ENCODE measurements at regions not wholly inside any gene's neighbourhood (a gene's known extent, or its start where the extent isn't known, plus 50 kb on each side); places are given as distances from the start of the nearest gene placed in this dataset.
"Not testable (repeated sequence)": the region's sequence is repeated elsewhere in the genome, so short reads cannot be mapped to it uniquely, and the experiment has no call there.

DNA sequence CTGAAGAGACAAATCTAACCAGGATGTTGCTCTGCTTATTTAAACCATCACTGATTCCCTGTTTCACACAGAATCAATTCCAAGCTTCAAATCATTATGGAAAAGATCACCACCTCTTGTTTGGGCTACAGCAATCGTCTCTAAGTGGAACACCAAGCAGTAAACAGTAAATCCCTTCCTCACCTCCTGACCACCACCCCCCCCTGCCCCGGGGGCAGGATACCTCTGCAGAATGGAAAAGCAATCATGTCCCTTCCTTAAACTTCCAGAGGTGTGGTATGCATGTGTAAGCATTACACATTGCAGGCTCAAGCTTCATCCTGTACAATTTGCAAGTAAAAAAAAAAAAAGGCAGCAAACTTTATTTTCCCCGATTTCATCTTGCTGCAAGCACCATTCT lies 373.8 kb downstream of the NPIPA8 start:
- DNase-seq (ENCODE audit: low spot score): no peak
- peaks cover 3% of the 10 kb centered on the region for H3K36me3 Mint-ChIP-seq (ENCODE audit: low read depth)
- no peaks in the 10 kb centered on the region for H3K27me3 Mint-ChIP-seq (ENCODE audit: low read depth)
- H3K27ac Mint-ChIP-seq (ENCODE audit: unreplicated experiment): no peak overlapping the region
- H3K4me3 Mint-ChIP-seq (ENCODE audit: unreplicated experiment): no peak overlapping the region
- peaks cover 2% of the 10 kb centered on the region for H3K4me1 Mint-ChIP-seq (ENCODE audit: low read depth)
- H3K9me3 Mint-ChIP-seq (ENCODE audit: low read depth): peaks cover 41% of the 10 kb centered on the region
- TF ChIP-seq, protein P1, sequence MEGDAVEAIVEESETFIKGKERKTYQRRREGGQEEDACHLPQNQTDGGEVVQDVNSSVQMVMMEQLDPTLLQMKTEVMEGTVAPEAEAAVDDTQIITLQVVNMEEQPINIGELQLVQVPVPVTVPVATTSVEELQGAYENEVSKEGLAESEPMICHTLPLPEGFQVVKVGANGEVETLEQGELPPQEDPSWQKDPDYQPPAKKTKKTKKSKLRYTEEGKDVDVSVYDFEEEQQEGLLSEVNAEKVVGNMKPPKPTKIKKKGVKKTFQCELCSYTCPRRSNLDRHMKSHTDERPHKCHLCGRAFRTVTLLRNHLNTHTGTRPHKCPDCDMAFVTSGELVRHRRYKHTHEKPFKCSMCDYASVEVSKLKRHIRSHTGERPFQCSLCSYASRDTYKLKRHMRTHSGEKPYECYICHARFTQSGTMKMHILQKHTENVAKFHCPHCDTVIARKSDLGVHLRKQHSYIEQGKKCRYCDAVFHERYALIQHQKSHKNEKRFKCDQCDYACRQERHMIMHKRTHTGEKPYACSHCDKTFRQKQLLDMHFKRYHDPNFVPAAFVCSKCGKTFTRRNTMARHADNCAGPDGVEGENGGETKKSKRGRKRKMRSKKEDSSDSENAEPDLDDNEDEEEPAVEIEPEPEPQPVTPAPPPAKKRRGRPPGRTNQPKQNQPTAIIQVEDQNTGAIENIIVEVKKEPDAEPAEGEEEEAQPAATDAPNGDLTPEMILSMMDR (IDR thresholded peaks at IDR 0.05): no peak

DNA sequence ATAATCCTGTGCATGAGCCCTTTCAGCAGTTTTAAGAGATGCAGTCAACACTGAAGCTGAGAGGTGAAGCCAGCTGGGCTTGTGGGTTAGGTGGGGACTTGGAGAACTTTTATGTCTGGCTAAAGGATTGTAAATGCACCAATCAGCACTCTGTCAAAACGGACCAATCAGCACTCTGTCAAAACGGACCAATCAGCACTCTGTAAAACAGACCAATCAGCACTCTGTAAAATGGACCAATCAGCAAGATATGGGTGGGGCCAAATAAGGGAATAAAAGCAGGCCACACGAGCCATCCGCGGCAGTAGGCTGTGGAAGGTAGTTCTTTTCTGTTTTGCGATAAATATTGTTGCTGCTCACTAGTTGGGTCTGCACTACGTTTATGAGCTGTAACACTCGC lies 374.7 kb downstream of the NPIPA8 start:
- H3K9me3 Mint-ChIP-seq (ENCODE audit: low read depth): peaks cover 35% of the 10 kb centered on the region
- DNase-seq (ENCODE audit: low spot score); H3K4me3 Mint-ChIP-seq (ENCODE audit: unreplicated experiment); H3K27me3 Mint-ChIP-seq (ENCODE audit: low read depth); H3K4me1 Mint-ChIP-seq (ENCODE audit: low read depth); H3K36me3 Mint-ChIP-seq (ENCODE audit: low read depth); H3K27ac Mint-ChIP-seq (ENCODE audit: unreplicated experiment): not testable (repeated sequence)

- Mint-ChIP-seq H3K4me3 (ENCODE audit: unreplicated experiment) (no peak overlapping the region), H3K27me3 (ENCODE audit: low read depth) (no peaks in the 10 kb centered on the region), H3K36me3 (ENCODE audit: low read depth) (no peaks in the 10 kb centered on the region), H3K9me3 (ENCODE audit: low read depth) (peaks cover 6% of the 10 kb centered on the region), H3K4me1 (ENCODE audit: low read depth) (peaks cover 10% of the 10 kb centered on the region), H3K27ac (ENCODE audit: unreplicated experiment) (no peak overlapping the region)
- no peak for DNase-seq (ENCODE audit: low spot score)
- TF ChIP-seq, protein P1 (IDR thresholded peaks at IDR 0.05): no peak
These were observed 385.2 kb downstream of the NPIPA8 start for GRCh38 chr16:17951378-17951777.

DNA sequence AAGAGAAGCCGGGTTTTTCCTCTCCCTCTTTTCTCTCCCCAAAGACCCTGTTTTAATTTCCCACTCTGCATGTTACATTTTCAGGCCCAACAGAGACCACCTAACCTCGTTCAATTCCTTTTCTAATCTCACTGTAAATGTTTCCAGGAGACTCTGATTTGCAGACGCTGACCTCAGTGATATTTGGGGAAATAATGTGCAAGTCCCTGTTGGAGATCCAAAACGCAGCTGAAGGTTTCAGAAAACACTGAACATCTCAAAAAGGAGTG lies 386.6 kb downstream of the NPIPA8 start:
- peaks cover 11% of the 10 kb centered on the region for H3K9me3 Mint-ChIP-seq (ENCODE audit: low read depth)
- H3K27me3 Mint-ChIP-seq (ENCODE audit: low read depth): no peaks in the 10 kb centered on the region
- H3K36me3 Mint-ChIP-seq (ENCODE audit: low read depth): no peaks in the 10 kb centered on the region
- DNase-seq (ENCODE audit: low spot score): no peak
- H3K27ac Mint-ChIP-seq (ENCODE audit: unreplicated experiment): no peak overlapping the region
- TF ChIP-seq, protein P1 (IDR thresholded peaks at IDR 0.05): no peak
- H3K4me3 Mint-ChIP-seq (ENCODE audit: unreplicated experiment): no peak overlapping the region
- H3K4me1 Mint-ChIP-seq (ENCODE audit: low read depth): peaks cover 10% of the 10 kb centered on the region

DNA sequence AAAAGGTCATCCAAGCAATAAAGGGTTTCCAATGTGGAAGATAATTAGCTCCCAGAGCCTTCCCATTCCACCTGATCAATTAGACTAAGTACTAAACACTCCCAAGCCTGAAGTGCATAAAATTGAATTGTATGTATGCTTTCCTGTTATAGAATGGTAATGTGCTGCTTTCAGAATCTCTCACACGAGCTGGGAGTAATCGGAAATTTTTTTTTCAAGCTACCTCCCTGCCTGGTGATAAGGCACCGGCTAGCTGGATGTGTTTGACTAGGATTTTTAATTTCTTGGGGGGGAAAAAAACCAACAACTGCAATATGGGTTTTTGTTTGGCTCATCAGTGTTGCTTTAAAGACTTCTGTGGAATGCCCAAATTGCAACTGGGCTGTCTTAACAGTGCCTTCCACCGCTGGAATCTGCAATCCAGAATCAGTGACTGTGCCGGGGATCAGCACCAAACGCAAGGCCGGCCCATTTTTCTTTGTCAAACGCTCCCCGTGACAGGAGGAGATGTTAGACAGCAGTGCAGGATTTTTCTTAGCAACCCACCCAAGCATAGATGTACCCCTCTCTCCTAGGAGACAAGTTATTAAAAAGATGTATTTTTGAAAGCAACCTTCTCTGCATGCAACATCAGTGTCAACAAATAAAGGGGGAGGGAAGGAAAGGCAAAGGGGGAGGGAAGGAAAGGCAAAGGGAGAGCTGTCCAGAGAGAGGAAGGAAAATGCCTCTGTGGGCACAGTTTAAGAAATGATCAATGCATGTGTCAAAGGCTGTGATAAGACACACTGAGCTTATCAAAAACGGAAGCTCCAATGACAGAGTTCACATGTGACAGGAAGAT lies 387.2 kb downstream of the NPIPA8 start:
- H3K27ac Mint-ChIP-seq (ENCODE audit: unreplicated experiment): no peak overlapping the region

More for the DNA sequence above, 387.2 kb downstream of the NPIPA8 start:
- H3K27me3 Mint-ChIP-seq (ENCODE audit: low read depth): no peaks in the 10 kb centered on the region
- peaks cover 10% of the 10 kb centered on the region for H3K4me1 Mint-ChIP-seq (ENCODE audit: low read depth)
- H3K9me3 Mint-ChIP-seq (ENCODE audit: low read depth): peaks cover 11% of the 10 kb centered on the region
- H3K4me3 Mint-ChIP-seq (ENCODE audit: unreplicated experiment): no peak overlapping the region
- no peaks in the 10 kb centered on the region for H3K36me3 Mint-ChIP-seq (ENCODE audit: low read depth)
- TF ChIP-seq, protein P1 (IDR thresholded peaks at IDR 0.05): no peak
- no peak for DNase-seq (ENCODE audit: low spot score)
